Smooth muscle cell (in vitro differentiated cells): ENCODE measurements at regions not wholly inside any gene's neighbourhood (a gene's known extent, or its start where the extent isn't known, plus 50 kb on each side); places are given as distances from the start of the nearest gene placed in this dataset.
"Not testable (repeated sequence)": the region's sequence is repeated elsewhere in the genome, so short reads cannot be mapped to it uniquely, and the experiment has no call there.

ENCODE experiments used
- DNase-seq: peaks from one replicate; lab custom pipeline; 2025; ENCODE audit not compliant: unreplicated experiment; lab: John Stamatoyannopoulos, UW
- H2AFZ ChIP-seq: fragments of 200-600 bp; sonication (generic); 2 replicates; pipeline ENCODE4 v1.6.0; 2016; ENCODE audit warnings: antibody characterized with exemption, low read depth, mild to moderate bottlenecking
- H3F3A ChIP-seq: fragments of 200-600 bp; sonication (generic); 2 replicates; pipeline ENCODE4 v1.6.0; 2017; ENCODE audit warnings: antibody characterized with exemption, low read depth
- H3K27ac ChIP-seq: fragments of 200-600 bp; sonication (generic); 2 replicates; pipeline ENCODE4 v1.5.1; 2016; ENCODE audit warnings: low read depth, mild to moderate bottlenecking
- H3K27me3 ChIP-seq: fragments of 200-600 bp; sonication (generic); 2 replicates; pipeline ENCODE4 v1.6.1; 2016; ENCODE audit warnings: low read depth, mild to moderate bottlenecking
- H3K36me3 ChIP-seq: fragments of 200-600 bp; sonication (generic); 2 replicates; pipeline ENCODE4 v1.5.1; 2016; ENCODE audit warnings: low read depth
- H3K4me1 ChIP-seq: fragments of 200-600 bp; sonication (generic); 2 replicates; pipeline ENCODE4 v1.5.1; 2016; ENCODE audit warnings: low read depth
- H3K4me2 ChIP-seq: fragments of 200-600 bp; sonication (generic); 2 replicates; pipeline ENCODE4 v1.6.0; 2016; ENCODE audit warnings: mild to moderate bottlenecking
- H3K4me3 ChIP-seq: fragments of 200-600 bp; sonication (generic); 2 replicates; pipeline ENCODE4 v1.5.1; 2016; ENCODE audit warnings: mild to moderate bottlenecking
- H3K79me2 ChIP-seq: fragments of 200-600 bp; sonication (generic); 2 replicates; pipeline ENCODE4 v1.6.0; 2016; ENCODE audit warnings: low read depth, mild to moderate bottlenecking
- H3K9ac ChIP-seq: fragments of 200-600 bp; sonication (generic); 2 replicates; pipeline ENCODE4 v1.6.0; 2016; ENCODE audit warnings: low read depth
- H3K9me3 ChIP-seq: fragments of 200-600 bp; sonication (generic); replicated peaks from 2 replicates; pipeline ENCODE4 v1.5.1; 2016; ENCODE audit warnings: low read depth
- H4K20me1 ChIP-seq: fragments of 200-600 bp; sonication (generic); 2 replicates; pipeline ENCODE4 v1.6.0; 2016; ENCODE audit warnings: low read depth
- CTCF ChIP-seq: fragments of 200-600 bp; sonication (generic); IDR thresholded peaks from 2 replicates; pipeline ENCODE4 v1.5.1; 2017; ENCODE audit warnings: borderline replicate concordance, mild to moderate bottlenecking, antibody characterized with exemption; ENCODE audit not compliant: insufficient read depth, poor library complexity, severe bottlenecking
- WGBS: methylation state at CpG from one replicate; pipeline ENCODE4 v1.1.7; 2016; ENCODE audit warnings: low lambda C conversion rate; 5-methylcytosine and 5-hydroxymethylcytosine counted together

- TF ChIP-seq CTCF: no peak
- no peak overlapping the region for H3K27ac ChIP-seq
- no peaks in the 10 kb centered on the region for H3K9me3 ChIP-seq
- no peak overlapping the region for H2AFZ ChIP-seq
- no peak for DNase-seq
- no peak overlapping the region for H3K9ac ChIP-seq
- no peaks in the 10 kb centered on the region for H3K36me3 ChIP-seq
- no peaks in the 10 kb centered on the region for H4K20me1 ChIP-seq
- H3K4me3 ChIP-seq: no peak overlapping the region
- no peak overlapping the region for H3K4me2 ChIP-seq
- H3F3A ChIP-seq: no peaks in the 10 kb centered on the region
- no peaks in the 10 kb centered on the region for H3K79me2 ChIP-seq
- WGBS: 72% methylated on average over 10 of the region's 10 CpGs
- no peaks in the 10 kb centered on the region for H3K27me3 ChIP-seq
- no peaks in the 10 kb centered on the region for H3K4me1 ChIP-seq
Observed at GRCh38 chr9:85466834-85467233, 274.9 kb downstream of the AGTPBP1 start.

DNA sequence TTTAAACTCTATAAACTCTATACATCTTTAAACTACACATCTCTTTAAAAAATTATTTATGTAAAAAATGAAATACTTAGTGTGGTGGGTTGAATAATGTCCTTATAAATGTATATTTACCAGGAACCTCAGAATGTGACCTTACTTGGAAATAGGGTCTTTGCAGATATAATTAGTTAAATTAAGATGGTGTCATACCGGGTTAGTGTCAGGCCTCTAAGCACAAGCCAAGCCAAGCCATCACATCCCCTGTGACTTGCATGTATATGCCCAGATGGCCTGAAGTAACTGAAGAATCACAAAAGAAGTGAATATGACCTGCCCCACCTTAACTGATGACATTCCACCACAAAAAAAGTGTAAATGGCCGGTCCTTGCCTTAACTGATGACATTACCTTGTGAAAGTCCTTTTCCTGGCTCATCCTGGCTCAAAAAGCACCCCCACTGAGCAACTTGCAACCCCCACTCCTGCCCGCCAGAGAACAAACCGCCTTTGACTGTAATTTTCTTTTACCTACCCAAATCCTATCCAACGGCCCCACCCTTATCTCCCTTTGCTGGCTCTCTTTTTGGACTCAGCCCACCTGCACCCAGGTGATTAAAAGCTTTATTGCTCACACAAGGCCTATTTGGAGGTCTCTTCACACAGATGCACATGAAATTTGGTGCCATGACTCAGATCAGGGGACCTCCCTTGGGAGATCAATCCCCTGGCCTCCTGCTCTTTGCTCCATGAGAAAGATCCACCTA, 283.5 kb downstream of the AGTPBP1 start:
- H4K20me1 ChIP-seq, DNase-seq, H3K36me3 ChIP-seq, H3K79me2 ChIP-seq, H3K27me3 ChIP-seq, H3K27ac ChIP-seq, H3K4me2 ChIP-seq, H3K4me3 ChIP-seq, H2AFZ ChIP-seq, H3K9me3 ChIP-seq, H3K4me1 ChIP-seq, H3F3A ChIP-seq, H3K9ac ChIP-seq: not testable (repeated sequence)
- WGBS: 70% methylated on average over 5 of the region's 5 CpGs

GRCh38 chr9:85453850-85454249, 287.9 kb downstream of the AGTPBP1 start:
- Histone ChIP-seq H2AFZ (no peak overlapping the region), H3F3A (no peaks in the 10 kb centered on the region), H3K36me3 (no peaks in the 10 kb centered on the region), H3K9me3 (no peaks in the 10 kb centered on the region), H3K27me3 (no peaks in the 10 kb centered on the region), H3K4me1 (no peaks in the 10 kb centered on the region), H3K79me2 (no peaks in the 10 kb centered on the region), H3K27ac (no peak overlapping the region), H3K9ac (no peak overlapping the region), H4K20me1 (no peaks in the 10 kb centered on the region), H3K4me3 (no peak overlapping the region), H3K4me2 (no peak overlapping the region)
- 74% methylated on average over 5 of the region's 5 CpGs for WGBS
- no peak for TF ChIP-seq CTCF
- DNase-seq: no peak

- no peak for TF ChIP-seq CTCF
- Histone ChIP-seq H3K36me3 (no peaks in the 10 kb centered on the region), H3K4me2 (no peak overlapping the region), H3K27ac (no peak overlapping the region), H3F3A (no peaks in the 10 kb centered on the region), H3K79me2 (no peaks in the 10 kb centered on the region), H2AFZ (no peak overlapping the region), H3K9ac (no peak overlapping the region), H4K20me1 (no peaks in the 10 kb centered on the region), H3K9me3 (no peaks in the 10 kb centered on the region), H3K4me1 (no peaks in the 10 kb centered on the region), H3K27me3 (no peaks in the 10 kb centered on the region), H3K4me3 (no peak overlapping the region)
- WGBS: 38% methylated on average over 1 of the region's 1 CpG
- DNase-seq: no peak
Observed at GRCh38 chr9:85452841-85453240, 288.9 kb downstream of the AGTPBP1 start.
